ENCODE measurements at regions not wholly inside any gene's neighbourhood (a gene's known extent, or its start where the extent isn't known, plus 50 kb on each side); places are given as distances from the start of the nearest gene placed in this dataset.

GRCh38 chr7:18386607-18387006 lies 108.9 kb upstream of the HDAC9 start:
- no peak for TF ChIP-seq POLR2AphosphoS5 (IDR thresholded peaks at IDR 0.05; ENCODE audit: insufficient read depth, low read depth, low read length)
- no peak for TF ChIP-seq MAX (IDR thresholded peaks at IDR 0.05; ENCODE audit: insufficient read depth, insufficient read length)
- no peak for TF ChIP-seq EZH2 (IDR thresholded peaks at IDR 0.05; ENCODE audit: borderline replicate concordance, low read depth, low read length, severe bottlenecking)
- TF ChIP-seq POLR2A (IDR thresholded peaks at IDR 0.05; ENCODE audit: low read depth, low read length): no peak
- TF ChIP-seq CTCF (IDR thresholded peaks at IDR 0.05; ENCODE audit: extremely low read depth in 1 of 2, insufficient read depth in 1 of 2, low read depth in 1 of 2, low read length in 2 of 2): no peak
- TF ChIP-seq FOS (IDR thresholded peaks at IDR 0.05; ENCODE audit: borderline replicate concordance, insufficient read depth, low read length): no peak

All from endothelial cell of umbilical vein (primary cell).